Fibroblast of lung (primary cell): ENCODE measurements at regions not wholly inside any gene's neighbourhood (a gene's known extent, or its start where the extent isn't known, plus 50 kb on each side); places are given as distances from the start of the nearest gene placed in this dataset.

ENCODE experiments used
- DNase-seq, 2 donors: peaks; one replicate each; pipeline versions ENCODE4 v3.0.0 to v3.0.0-alpha.2; 2010; ENCODE audit warnings: low read depth in 2 of 2
- H2AFZ ChIP-seq: 2 replicates; pipeline ENCODE4 v1.5.1; 2012; ENCODE audit warnings: low read length, control low read depth, inconsistent platforms
- H3K27ac ChIP-seq: 2 replicates; pipeline ENCODE4 v1.5.1; 2011; ENCODE audit warnings: low read length, control low read depth; ENCODE audit not compliant: insufficient read depth
- H3K27me3 ChIP-seq: 2 replicates; pipeline ENCODE4 v1.5.1; 2011; ENCODE audit warnings: mild to moderate bottlenecking, low read length; ENCODE audit not compliant: control insufficient read depth, insufficient read depth
- H3K36me3 ChIP-seq: 2 replicates; pipeline ENCODE4 v1.5.1; 2011; ENCODE audit warnings: low read length; ENCODE audit not compliant: control insufficient read depth, insufficient read depth
- H3K4me1 ChIP-seq: 2 replicates; pipeline ENCODE4 v1.5.1; 2011; ENCODE audit warnings: low read length; ENCODE audit not compliant: control insufficient read depth, insufficient read depth; ENCODE audit errors: extremely low read depth
- H3K4me2 ChIP-seq: 2 replicates; pipeline ENCODE4 v1.5.1; 2011; ENCODE audit warnings: low read length, control low read depth; ENCODE audit not compliant: insufficient read depth; ENCODE audit errors: extremely low read depth
- H3K4me3 ChIP-seq, 4 experiments: fragments of 200-600 bp in 1 of 4; sonication (generic) in 1 of 4; replicated peaks in 1 of 4; 2 replicates each; pipeline ENCODE4 v1.5.1; 2011 to 2016; ENCODE audit warnings: low read length in 4 of 4, low read depth in 3 of 4, mild to moderate bottlenecking in 3 of 4, control low read depth in 2 of 4, inconsistent platforms in 1 of 4, mixed read lengths in 1 of 4; ENCODE audit not compliant: insufficient read depth in 1 of 4; ENCODE audit errors: control extremely low read depth in 1 of 4
- H3K79me2 ChIP-seq: 2 replicates; pipeline ENCODE4 v1.5.1; 2012; ENCODE audit warnings: mild to moderate bottlenecking, low read length, inconsistent platforms; ENCODE audit not compliant: control insufficient read depth, insufficient read depth
- H3K9ac ChIP-seq: 2 replicates; pipeline ENCODE4 v1.5.1; 2011; ENCODE audit warnings: mild to moderate bottlenecking, low read length, control low read depth; ENCODE audit not compliant: insufficient read depth
- H3K9me3 ChIP-seq: 2 replicates; pipeline ENCODE4 v1.5.1; 2012; ENCODE audit warnings: low read depth, low read length; ENCODE audit not compliant: control insufficient read depth, insufficient read depth
- H4K20me1 ChIP-seq: 2 replicates; pipeline ENCODE4 v1.5.1; 2011; ENCODE audit warnings: low read length; ENCODE audit not compliant: control insufficient read depth, insufficient read depth; ENCODE audit errors: extremely low read depth
- CTCF ChIP-seq, 2 donors: IDR thresholded peaks in 1 of 2; conservative IDR thresholded peaks in 1 of 2; 1 replicate in 1 of 2; 2 replicates in 1 of 2; pipeline ENCODE4 v1.5.1; 2011 to 2012; ENCODE audit warnings: low read length in 2 of 2, control low read depth in 1 of 2, inconsistent platforms in 1 of 2, low read depth in 1 of 2, mild to moderate bottlenecking in 1 of 2
- EZH2 ChIP-seq: IDR thresholded peaks from 2 replicates; pipeline ENCODE4 v1.5.1; 2012; ENCODE audit warnings: low read length, control low read depth, mild to moderate bottlenecking; ENCODE audit errors: missing control alignments

DNA sequence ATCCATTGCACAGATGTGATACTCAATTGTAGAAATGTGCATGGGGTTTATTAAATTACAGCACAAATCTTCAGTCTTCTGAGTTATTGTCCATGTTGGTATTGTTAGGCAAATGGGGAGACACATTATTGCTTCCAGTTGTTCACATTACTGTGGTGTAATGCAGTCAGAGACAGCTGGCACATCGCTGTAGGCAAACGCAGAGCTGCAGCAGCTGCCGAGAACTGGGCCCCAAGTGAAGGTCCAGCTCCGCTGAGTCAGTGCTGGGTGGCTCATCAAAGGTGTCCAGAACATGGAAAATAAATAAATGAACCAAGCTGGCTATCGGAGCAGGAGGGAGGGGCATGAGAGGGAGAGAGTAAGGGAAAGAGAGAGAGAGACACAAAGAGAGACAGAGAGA, 299.1 kb upstream of the OBI1 start:
- H4K20me1 ChIP-seq: no peaks in the 10 kb centered on the region
- H3K9ac ChIP-seq: no peak overlapping the region
- H2AFZ ChIP-seq: no peak overlapping the region
- no peak overlapping the region for H3K4me3 ChIP-seq
- DNase-seq: no peak
- H3K4me1 ChIP-seq: no peaks in the 10 kb centered on the region
- TF ChIP-seq EZH2: no peak
- TF ChIP-seq CTCF (conservative IDR thresholded peaks at IDR 0.05 in 1 of 2, IDR thresholded peaks at IDR 0.05 in 1 of 2; ENCODE audit: low read depth in 1 of 2, low read length in 2 of 2): no peak
- no peaks in the 10 kb centered on the region for H3K36me3 ChIP-seq
- no peaks in the 10 kb centered on the region for H3K9me3 ChIP-seq
- no peaks in the 10 kb centered on the region for H3K27me3 ChIP-seq
- H3K27ac ChIP-seq: no peak overlapping the region
- H3K4me2 ChIP-seq: no peak overlapping the region
- H3K79me2 ChIP-seq: no peaks in the 10 kb centered on the region

DNA sequence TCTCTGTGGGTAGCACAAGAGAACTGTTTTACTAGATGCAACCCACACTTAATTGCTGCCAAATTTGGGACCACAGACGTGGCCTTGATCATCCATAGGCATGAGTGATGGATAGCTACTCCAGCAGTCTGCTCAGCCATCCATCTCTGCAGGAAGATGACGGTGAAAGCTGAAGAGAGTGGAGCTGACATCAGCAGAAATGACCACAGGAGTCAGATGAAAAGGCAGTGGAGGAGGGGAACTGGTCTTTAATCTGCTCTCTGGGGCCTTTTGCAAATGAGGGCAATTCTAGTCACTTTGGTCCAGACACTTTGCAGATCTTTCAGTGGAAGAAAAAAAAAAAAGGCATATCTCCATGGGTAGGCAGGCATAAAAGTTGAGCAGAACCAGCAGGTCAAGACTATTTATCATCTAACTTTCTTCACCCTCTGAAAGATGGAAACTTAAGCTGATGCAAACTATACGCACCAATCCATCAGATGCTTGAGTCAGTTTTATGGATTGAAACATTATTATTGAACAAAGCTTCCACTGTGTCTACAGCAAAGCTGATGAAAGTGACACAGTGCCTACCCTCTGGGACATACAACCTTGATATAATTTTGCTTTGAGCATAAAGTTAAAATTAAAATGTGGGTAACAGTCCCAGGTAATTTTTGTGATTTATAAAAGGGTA, 281.6 kb upstream of the OBI1 start:
- Histone ChIP-seq H3K4me3 (no peak overlapping the region), H2AFZ (no peak overlapping the region), H3K27ac (no peak overlapping the region), H3K36me3 (no peaks in the 10 kb centered on the region), H3K9ac (no peak overlapping the region), H3K79me2 (no peaks in the 10 kb centered on the region), H3K9me3 (no peaks in the 10 kb centered on the region), H3K27me3 (no peaks in the 10 kb centered on the region), H3K4me1 (no peaks in the 10 kb centered on the region), H3K4me2 (no peak overlapping the region), H4K20me1 (no peaks in the 10 kb centered on the region)
- TF ChIP-seq EZH2 (no peak), CTCF (conservative IDR thresholded peaks at IDR 0.05 in 1 of 2, IDR thresholded peaks at IDR 0.05 in 1 of 2; ENCODE audit: low read depth in 1 of 2, low read length in 2 of 2) (no peak)
- DNase-seq: no peak

DNA sequence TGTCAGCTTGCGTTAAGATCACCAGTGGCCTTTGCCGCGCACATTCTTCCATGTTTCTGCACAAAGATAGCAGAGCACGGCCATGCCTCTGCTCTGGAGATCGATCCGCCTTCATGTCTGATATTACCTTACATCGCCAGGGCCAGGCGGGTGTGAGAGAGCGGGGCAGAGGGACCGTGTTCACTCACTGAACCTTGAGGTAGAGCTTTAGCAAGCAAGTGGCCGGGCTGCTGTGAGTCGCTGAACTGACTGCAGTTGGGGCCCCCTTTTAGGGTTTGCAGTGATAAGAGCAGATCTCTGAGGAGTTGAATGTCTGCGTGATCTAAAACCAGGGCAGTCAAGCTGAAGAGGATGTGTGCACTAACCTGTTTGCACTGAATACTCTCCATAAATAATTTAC, 275.4 kb upstream of the OBI1 start:
- H3K36me3 ChIP-seq: no peaks in the 10 kb centered on the region
- TF ChIP-seq EZH2 (no peak), CTCF (conservative IDR thresholded peaks at IDR 0.05 in 1 of 2, IDR thresholded peaks at IDR 0.05 in 1 of 2; ENCODE audit: low read depth in 1 of 2, low read length in 2 of 2) (no peak)

More for the DNA sequence above, 275.4 kb upstream of the OBI1 start:
- no peak overlapping the region for H3K27ac ChIP-seq
- no peaks in the 10 kb centered on the region for H4K20me1 ChIP-seq
- H3K9me3 ChIP-seq: no peaks in the 10 kb centered on the region
- H3K79me2 ChIP-seq: no peaks in the 10 kb centered on the region
- no peaks in the 10 kb centered on the region for H3K4me1 ChIP-seq
- no peak for DNase-seq
- H3K9ac ChIP-seq: no peak overlapping the region
- no peak overlapping the region for H2AFZ ChIP-seq
- H3K4me3 ChIP-seq: no peak overlapping the region
- H3K4me2 ChIP-seq: no peak overlapping the region
- no peaks in the 10 kb centered on the region for H3K27me3 ChIP-seq
